H1 (cell line): ENCODE measurements at regions not wholly inside any gene's neighbourhood (a gene's known extent, or its start where the extent isn't known, plus 50 kb on each side); places are given as distances from the start of the nearest gene placed in this dataset.

ENCODE experiments used
- CTCF ChIA-PET: fragments of 300-600 bp; sonication (Branson Sonifier 250); formaldehyde crosslinking; loops from one replicate; lab custom pipeline; 2021; ENCODE audit not compliant: partially characterized antibody; lab: Charles Lee
- POLR2A ChIA-PET: fragments of 300-600 bp; sonication (Branson Sonifier 250); formaldehyde crosslinking; loops from one replicate; lab custom pipeline; 2021; ENCODE audit warnings: inconsistent platforms; ENCODE audit not compliant: partially characterized antibody; lab: Charles Lee
- DNase-seq, 2 experiments: peaks; one replicate each; pipeline versions ENCODE4 v3.0.0 to v3.0.0-alpha.2; 2010 to 2022; ENCODE audit warnings: low spot score in 2 of 2, low read depth in 1 of 2, mixed read lengths in 1 of 2
- FAIRE-seq: peaks from 2 replicates; lab custom pipeline; 2011; peaks lifted over from hg19 to GRCh38; lab: Jason Lieb, UNC
- H2AFZ ChIP-seq: 2 replicates; pipeline ENCODE4 v1.8.1; 2012; ENCODE audit warnings: low read length, inconsistent platforms
- H2AK5ac ChIP-seq: 2 replicates; pipeline ENCODE4 v1.6.1; 2013; ENCODE audit warnings: low read depth, low read length
- H2BK120ac ChIP-seq: replicated peaks from 2 replicates; pipeline ENCODE3; 2013; ENCODE audit warnings: low read depth, low read length, inconsistent platforms
- H2BK12ac ChIP-seq: 2 replicates; pipeline ENCODE4 v1.6.1; 2013; ENCODE audit warnings: low read depth, low read length
- H2BK15ac ChIP-seq: 2 replicates; pipeline ENCODE4 v1.6.1; 2013; ENCODE audit warnings: low read length
- H2BK20ac ChIP-seq: 2 replicates; pipeline ENCODE4 v1.6.1; 2013; ENCODE audit warnings: low read length
- H2BK5ac ChIP-seq: 2 replicates; pipeline ENCODE4 v1.6.1; 2013; ENCODE audit warnings: low read depth, low read length
- H3K14ac ChIP-seq: 2 replicates; pipeline ENCODE4 v1.6.1; 2013; ENCODE audit warnings: inconsistent platforms; ENCODE audit not compliant: insufficient read length
- H3K18ac ChIP-seq: 2 replicates; pipeline ENCODE4 v1.6.1; 2013; ENCODE audit warnings: low read length; ENCODE audit errors: extremely low read depth
- H3K23ac ChIP-seq: 2 replicates; pipeline ENCODE4 v1.6.1; 2013; ENCODE audit warnings: inconsistent platforms; ENCODE audit not compliant: insufficient read length
- H3K23me2 ChIP-seq: 2 replicates; pipeline ENCODE4 v1.6.1; 2013; ENCODE audit warnings: low read depth, low read length
- H3K27ac ChIP-seq: 2 replicates; pipeline ENCODE4 v1.6.1; 2011; ENCODE audit warnings: low read depth, low read length, inconsistent platforms
- H3K27me3 ChIP-seq, 4 experiments: replicated peaks in 1 of 4; 1 replicate in 1 of 4; 2 replicates in 3 of 4; pipeline versions ENCODE4 v1.6.1 to v1.8.1; 2011 to 2013; ENCODE audit warnings: low read length in 3 of 4, mild to moderate bottlenecking in 3 of 4, inconsistent platforms in 2 of 4, mixed read lengths in 2 of 4, moderate library complexity in 1 of 4; ENCODE audit not compliant: control insufficient read depth in 3 of 4, insufficient read depth in 3 of 4; ENCODE audit errors: extremely low read depth in 1 of 4
- H3K36me3 ChIP-seq, 4 experiments: 2 replicates each; pipeline versions ENCODE4 v1.6.1 to v1.8.1; 2011 to 2013; ENCODE audit warnings: mild to moderate bottlenecking in 4 of 4, low read length in 3 of 4, moderate library complexity in 2 of 4, control low read depth in 1 of 4, inconsistent platforms in 1 of 4; ENCODE audit not compliant: insufficient read depth in 4 of 4, control insufficient read depth in 2 of 4
- H3K4ac ChIP-seq: replicated peaks from 2 replicates; pipeline ENCODE3; 2013; ENCODE audit warnings: low read length, low read depth, mixed read lengths, inconsistent platforms; ENCODE audit not compliant: insufficient read length
- H3K4me1 ChIP-seq, 4 experiments: replicated peaks in 1 of 4; 1 replicate in 1 of 4; 2 replicates in 3 of 4; pipeline versions ENCODE4 v1.6.1 to v1.8.1; 2011 to 2013; ENCODE audit warnings: low read length in 3 of 4, inconsistent platforms in 2 of 4, mixed read lengths in 1 of 4; ENCODE audit not compliant: insufficient read depth in 4 of 4, control insufficient read depth in 3 of 4
- H3K4me2 ChIP-seq, 2 experiments: 2 replicates each; pipeline versions ENCODE4 v1.6.1 to v1.8.1; 2011 to 2013; ENCODE audit warnings: low read depth in 2 of 2, low read length in 2 of 2, control low read depth in 1 of 2, inconsistent platforms in 1 of 2, mild to moderate bottlenecking in 1 of 2; ENCODE audit not compliant: insufficient read depth in 1 of 2
- H3K4me3 ChIP-seq, 4 experiments: fragments of 200-600, 300-600 bp in 1 of 4; sonication (generic), shearing (Covaris generic), sonication (Bioruptor Twin) in 1 of 4; 2 replicates each; pipeline versions ENCODE4 v1.5.1 to v1.8.1; 2011 to 2016; ENCODE audit warnings: low read length in 4 of 4, low read depth in 3 of 4, control low read depth in 2 of 4, inconsistent platforms in 2 of 4, mild to moderate bottlenecking in 2 of 4, mixed read lengths in 1 of 4, moderate library complexity in 1 of 4; ENCODE audit not compliant: insufficient read depth in 2 of 4; ENCODE audit errors: extremely low read depth in 1 of 4
- H3K56ac ChIP-seq: replicated peaks from 2 replicates; pipeline ENCODE3; 2013; ENCODE audit warnings: low read depth, mild to moderate bottlenecking, mixed read lengths, low read length, inconsistent platforms; ENCODE audit not compliant: insufficient read length
- H3K79me1 ChIP-seq: 2 replicates; pipeline ENCODE4 v1.6.1; 2013; ENCODE audit warnings: low read depth, low read length, control low read depth
- H3K79me2 ChIP-seq, 2 experiments: 2 replicates each; pipeline versions ENCODE4 v1.6.1 to v1.8.1; 2012 to 2013; ENCODE audit warnings: low read length in 2 of 2, mild to moderate bottlenecking in 2 of 2, inconsistent platforms in 1 of 2; ENCODE audit not compliant: insufficient read depth in 2 of 2, control insufficient read depth in 1 of 2
- H3K9ac ChIP-seq, 4 experiments: replicated peaks in 1 of 4; 1 replicate in 1 of 4; 2 replicates in 3 of 4; pipeline versions ENCODE4 v1.6.1 to v1.8.1; 2011 to 2013; ENCODE audit warnings: low read depth in 3 of 4, low read length in 3 of 4, control low read depth in 2 of 4, mild to moderate bottlenecking in 2 of 4, moderate library complexity in 2 of 4, inconsistent platforms in 1 of 4; ENCODE audit errors: extremely low read depth in 1 of 4
- H3K9me3 ChIP-seq, 2 experiments: 2 replicates each; pipeline versions ENCODE4 v1.6.1 to v1.8.1; 2012 to 2013; ENCODE audit warnings: mild to moderate bottlenecking in 2 of 2, moderate library complexity in 2 of 2, control low read depth in 1 of 2, inconsistent platforms in 1 of 2, low read depth in 1 of 2, low read length in 1 of 2, mixed read lengths in 1 of 2; ENCODE audit not compliant: insufficient read depth in 2 of 2
- H4K20me1 ChIP-seq, 2 experiments: replicated peaks in 1 of 2; 2 replicates each; pipeline versions ENCODE3 to v1.8.1; 2011 to 2013; ENCODE audit warnings: inconsistent platforms in 2 of 2, low read length in 2 of 2, mild to moderate bottlenecking in 1 of 2; ENCODE audit not compliant: insufficient read depth in 2 of 2, control insufficient read depth in 1 of 2
- H4K5ac ChIP-seq: 2 replicates; pipeline ENCODE4 v1.6.1; 2013; ENCODE audit warnings: low read length, low read depth, mixed read lengths, inconsistent platforms; ENCODE audit not compliant: insufficient read length
- H4K8ac ChIP-seq: 2 replicates; pipeline ENCODE4 v1.8.0; 2013; ENCODE audit warnings: mild to moderate bottlenecking, moderate library complexity, low read length, inconsistent platforms; ENCODE audit not compliant: insufficient read depth; ENCODE audit errors: extremely low read depth
- H4K91ac ChIP-seq: replicated peaks from 2 replicates; pipeline ENCODE3; 2013; ENCODE audit warnings: low read length, mixed read lengths, inconsistent platforms; ENCODE audit not compliant: insufficient read length
- CBX8 ChIP-seq: fragments of 300-800, 300-1000 bp; sonication (generic); IDR thresholded peaks from 2 replicates; pipeline ENCODE4 v1.7.1; 2016; ENCODE audit warnings: low read depth, low read length, borderline replicate concordance
- GTF2F1 ChIP-seq: IDR thresholded peaks from 2 replicates; pipeline ENCODE4 v1.6.1; 2012; ENCODE audit warnings: low read depth, low read length, improper control_type of control experiment, borderline replicate concordance
- WGBS, 2 experiments: shearing (Covaris generic) in 1 of 2; methylation state at CpG; one replicate each; pipeline versions ENCODE4 v1.1.6 to v1.1.7; 2013 to 2015; ENCODE audit warnings: low lambda C conversion rate in 2 of 2, mixed read lengths in 2 of 2, inconsistent platforms in 1 of 2, low coverage in 1 of 2, missing lambda C conversion rate in 1 of 2; ENCODE audit not compliant: insufficient replicate concordance in 2 of 2, insufficient coverage in 1 of 2, insufficient read length in 1 of 2; ENCODE audit errors: extremely low coverage in 1 of 2, missing lambda C conversion rate in 1 of 2; 5-methylcytosine and 5-hydroxymethylcytosine counted together

- no peak overlapping the region for H3K14ac ChIP-seq
- no peak overlapping the region for H3K4ac ChIP-seq
- no peak overlapping the region for H2AFZ ChIP-seq
- H2AK5ac ChIP-seq = no peak overlapping the region
- no peak overlapping the region for H3K18ac ChIP-seq
- peak in 1 of 2 experiments; percentile 35 for DNase-seq
- no peak overlapping the region for H2BK120ac ChIP-seq
- H2BK15ac ChIP-seq = no peak overlapping the region
- no peak overlapping the region for H3K23ac ChIP-seq
- no peaks in the 10 kb centered on the region for H3K36me3 ChIP-seq
- no peaks in the 10 kb centered on the region for H4K20me1 ChIP-seq
- no peaks in the 10 kb centered on the region for H3K27me3 ChIP-seq
- FAIRE-seq = no peak
- no peak overlapping the region for H2BK12ac ChIP-seq
- H3K4me2 ChIP-seq = no peak overlapping the region
- H3K79me2 ChIP-seq = no peaks in the 10 kb centered on the region
- H3K79me1 ChIP-seq = no peaks in the 10 kb centered on the region
- no peak overlapping the region for H2BK20ac ChIP-seq
- no peak overlapping the region for H2BK5ac ChIP-seq
- no peak overlapping the region for H3K27ac ChIP-seq
- no peak overlapping the region for H3K9ac ChIP-seq
- H3K4me1 ChIP-seq = peaks cover 0 to 8% (median 0%) of the 10 kb centered on the region in 4 experiments; a peak in 2 of 7 replicates
- no peak overlapping the region for H4K8ac ChIP-seq
- H4K5ac ChIP-seq = no peak overlapping the region
- 85% methylated on average over 3 of the region's 3 CpGs; no CpG with 5 or more reads in 1 of the 2 experiments for WGBS, 2 experiments
- ChIA-PET CTCF (interaction anchor here (0.7 to 1.2 kb wide), 4 partner anchors 10 to 122 kb away, joined by 3 to 6 read pairs (median 4); no protein-coding TSS in a partner anchor), POLR2A (no interaction called here)
- no peaks in the 10 kb centered on the region; a peak in 1 of 4 replicates for H3K9me3 ChIP-seq
- H3K23me2 ChIP-seq = no peaks in the 10 kb centered on the region
- H3K4me3 ChIP-seq = no peak overlapping the region
- no peak overlapping the region for H3K56ac ChIP-seq
- no peak for TF ChIP-seq GTF2F1
- no peak for TF ChIP-seq CBX8
- H4K91ac ChIP-seq = no peak overlapping the region
These were observed 95.7 kb upstream of the HS6ST1 start for GRCh38 chr2:128414351-128414750.
